Kidney (tissue), 13 donors: ENCODE measurements at regions not wholly inside any gene's neighbourhood (a gene's known extent, or its start where the extent isn't known, plus 50 kb on each side); places are given as distances from the start of the nearest gene placed in this dataset.

Experiments
- DNase-seq, 5 donors: peaks; one replicate each; pipeline ENCODE4 v3.0.0-alpha.2; 2013 to 2020
- FAIRE-seq: peaks from 2 replicates; lab custom pipeline; 2012; peaks lifted over from hg19 to GRCh38; lab: Jason Lieb, UNC
- H3K27ac ChIP-seq, 2 donors: one replicate each; pipeline ENCODE4 v1.7.0; 2013; ENCODE audit warnings: low read depth in 2 of 2, low read length in 2 of 2, inconsistent platforms in 1 of 2
- H3K27me3 ChIP-seq: one replicate; pipeline ENCODE4 v1.7.1; 2013; ENCODE audit warnings: low read length, inconsistent platforms; ENCODE audit not compliant: control insufficient read depth, insufficient read depth
- H3K36me3 ChIP-seq, 3 donors: one replicate each; pipeline versions ENCODE4 v1.7.0 to v1.7.1; 2013; ENCODE audit warnings: low read length in 3 of 3, control low read depth in 1 of 3, inconsistent platforms in 1 of 3; ENCODE audit not compliant: insufficient read depth in 3 of 3, control insufficient read depth in 2 of 3
- H3K4me1 ChIP-seq, 3 donors: one replicate each; pipeline versions ENCODE4 v1.7.0 to v1.7.1; 2013; ENCODE audit warnings: low read length in 3 of 3, inconsistent platforms in 1 of 3, low read depth in 1 of 3; ENCODE audit not compliant: control insufficient read depth in 2 of 3, insufficient read depth in 2 of 3
- H3K4me3 ChIP-seq, 3 donors: one replicate each; pipeline versions ENCODE4 v1.7.0 to v1.8.1; 2013; ENCODE audit warnings: low read length in 3 of 3, control low read depth in 1 of 3, inconsistent platforms in 1 of 3
- H3K9ac ChIP-seq, 3 donors: one replicate each; pipeline versions ENCODE4 v1.7.0 to v1.7.1; 2013; ENCODE audit warnings: low read length in 3 of 3, control low read depth in 1 of 3, inconsistent platforms in 1 of 3
- H3K9me3 ChIP-seq, 3 donors: one replicate each; pipeline versions ENCODE4 v1.7.0 to v1.7.1; 2013; ENCODE audit warnings: low read length in 3 of 3, control low read depth in 1 of 3, inconsistent platforms in 1 of 3; ENCODE audit not compliant: control insufficient read depth in 2 of 3, insufficient read depth in 1 of 3
- intact Hi-C: fragments of 100-400 bp; cut with DNase I; formaldehyde crosslinking; loops from one replicate; pipeline ENCODE4 v1.11.1; 2022
- TF ChIP-seq, protein P1 (sequence below): IDR thresholded peaks from 3 replicates; pipeline ENCODE4 v1.5.1; 2012; ENCODE audit warnings: mild to moderate bottlenecking, moderate library complexity, borderline replicate concordance; ENCODE audit not compliant: insufficient read depth; ENCODE audit errors: extremely low read depth
- donor health status: control.
- donor health status: control.
- donor health status: control.
- donor health status: control.
- donor health status: control.
- donor health status: DM: yes; HTN: yes; CAD: no.
- donor health status: Normal renal cell carcinoma (clear cell type).

DNA sequence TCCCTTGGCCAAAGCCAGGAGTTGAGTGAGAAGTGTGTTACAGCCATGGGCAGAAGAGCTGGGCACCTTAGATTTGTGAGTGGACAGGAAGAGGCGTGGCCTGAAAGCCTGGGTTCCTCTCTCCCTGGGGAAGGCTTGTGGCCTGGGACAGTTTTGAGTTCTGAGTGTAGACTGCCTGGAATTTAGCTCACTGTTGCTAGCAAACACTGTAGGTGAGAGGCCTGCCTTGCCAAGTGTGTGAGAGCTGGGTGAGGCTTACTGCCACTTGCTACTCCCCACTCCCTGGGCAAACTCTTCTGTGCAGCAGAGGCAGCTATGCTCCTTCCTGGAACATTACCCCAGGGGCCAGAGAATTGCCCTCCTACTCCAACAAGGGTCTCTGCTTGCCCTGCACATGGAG, 150.0 kb upstream of the GALNT5 start:
- H3K9ac ChIP-seq = no peak overlapping the region
- H3K9me3 ChIP-seq = peaks cover 0 to 2% (median 0%) of the 10 kb centered on the region in 3 donors
- DNase-seq (no peak), FAIRE-seq (no peak)
- no peaks in the 10 kb centered on the region for H3K27me3 ChIP-seq
- H3K27ac ChIP-seq = no peak overlapping the region
- TF ChIP-seq, protein P1, sequence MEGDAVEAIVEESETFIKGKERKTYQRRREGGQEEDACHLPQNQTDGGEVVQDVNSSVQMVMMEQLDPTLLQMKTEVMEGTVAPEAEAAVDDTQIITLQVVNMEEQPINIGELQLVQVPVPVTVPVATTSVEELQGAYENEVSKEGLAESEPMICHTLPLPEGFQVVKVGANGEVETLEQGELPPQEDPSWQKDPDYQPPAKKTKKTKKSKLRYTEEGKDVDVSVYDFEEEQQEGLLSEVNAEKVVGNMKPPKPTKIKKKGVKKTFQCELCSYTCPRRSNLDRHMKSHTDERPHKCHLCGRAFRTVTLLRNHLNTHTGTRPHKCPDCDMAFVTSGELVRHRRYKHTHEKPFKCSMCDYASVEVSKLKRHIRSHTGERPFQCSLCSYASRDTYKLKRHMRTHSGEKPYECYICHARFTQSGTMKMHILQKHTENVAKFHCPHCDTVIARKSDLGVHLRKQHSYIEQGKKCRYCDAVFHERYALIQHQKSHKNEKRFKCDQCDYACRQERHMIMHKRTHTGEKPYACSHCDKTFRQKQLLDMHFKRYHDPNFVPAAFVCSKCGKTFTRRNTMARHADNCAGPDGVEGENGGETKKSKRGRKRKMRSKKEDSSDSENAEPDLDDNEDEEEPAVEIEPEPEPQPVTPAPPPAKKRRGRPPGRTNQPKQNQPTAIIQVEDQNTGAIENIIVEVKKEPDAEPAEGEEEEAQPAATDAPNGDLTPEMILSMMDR = no peak
- H3K4me3 ChIP-seq = no peak overlapping the region
- intact Hi-C loops = no loop called here
- no peaks in the 10 kb centered on the region for H3K4me1 ChIP-seq
- no peaks in the 10 kb centered on the region for H3K36me3 ChIP-seq

DNA sequence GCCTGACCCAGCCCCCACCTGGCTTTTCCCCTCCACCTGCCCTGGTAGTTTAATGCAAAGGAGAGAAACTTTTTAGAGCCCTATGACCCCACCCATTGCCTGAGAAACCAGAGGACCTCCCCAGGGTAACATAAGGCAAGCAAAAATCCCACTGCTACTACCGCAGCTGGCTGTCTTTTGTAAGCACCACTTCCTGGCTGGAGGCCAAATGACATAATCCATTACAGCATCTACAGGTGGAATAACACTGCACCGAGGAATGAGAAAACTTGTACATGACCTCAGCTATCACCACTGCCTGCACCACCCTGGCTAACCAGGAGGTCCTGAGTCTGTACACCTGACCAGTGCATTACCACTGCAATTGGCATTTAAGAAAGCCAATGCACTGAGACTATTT, 149.6 kb upstream of the GALNT5 start:
- Histone ChIP-seq H3K9me3 (peaks cover 0 to 2% (median 0%) of the 10 kb centered on the region in 3 donors), H3K36me3 (no peaks in the 10 kb centered on the region), H3K9ac (no peak overlapping the region), H3K27ac (no peak overlapping the region), H3K4me3 (no peak overlapping the region), H3K4me1 (no peaks in the 10 kb centered on the region), H3K27me3 (no peaks in the 10 kb centered on the region)
- TF ChIP-seq, protein P1 = no peak
- DNase-seq (peak in 1 of 5 donors; percentile 2), FAIRE-seq (no peak)
- intact Hi-C loops = no loop called here

DNA sequence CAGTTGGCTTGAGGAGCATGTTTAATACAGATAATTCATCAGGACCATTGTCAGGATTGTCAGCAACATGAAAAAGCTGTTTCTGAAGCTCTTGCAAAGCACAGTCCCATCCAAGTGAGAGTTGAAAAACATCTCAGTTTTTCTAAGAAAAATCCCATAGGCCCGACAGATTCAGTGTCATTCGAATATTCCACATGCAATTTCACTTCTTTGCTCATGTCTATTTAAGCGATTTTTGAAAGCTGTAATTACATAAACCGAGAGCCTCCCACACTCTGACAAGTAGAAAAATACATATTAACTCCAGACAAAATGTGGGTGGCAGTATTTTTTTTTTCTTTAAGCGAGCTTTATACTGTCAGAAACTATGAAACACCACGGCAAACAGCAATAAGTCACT, 134.7 kb upstream of the GALNT5 start:
- TF ChIP-seq, protein P1 = no peak
- Histone ChIP-seq H3K27ac (no peak overlapping the region), H3K36me3 (no peaks in the 10 kb centered on the region), H3K4me3 (no peak overlapping the region), H3K9me3 (no peaks in the 10 kb centered on the region), H3K4me1 (no peaks in the 10 kb centered on the region), H3K27me3 (no peaks in the 10 kb centered on the region), H3K9ac (no peak overlapping the region)
- no peak for FAIRE-seq
- DNase-seq = no peak
- intact Hi-C loops = no loop called here

DNA sequence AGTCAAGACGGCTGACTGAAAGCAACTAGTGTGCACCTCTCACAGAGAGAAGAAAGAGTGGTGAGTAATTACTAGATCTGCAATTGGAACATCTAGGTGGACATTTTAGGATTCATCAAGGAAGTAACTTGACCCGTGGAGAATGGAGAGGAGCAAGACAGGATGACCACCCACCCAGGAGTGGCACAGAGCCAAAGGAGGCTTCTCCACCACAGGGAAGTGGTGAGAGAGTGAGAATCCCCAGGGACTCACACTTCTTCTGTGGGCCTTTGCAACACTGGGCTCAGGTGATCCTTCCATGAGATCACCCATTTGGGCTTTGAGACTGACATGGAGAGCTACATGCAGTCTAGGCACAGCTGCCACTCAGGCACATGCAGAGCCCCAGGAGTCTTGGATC, 132.8 kb upstream of the GALNT5 start:
- FAIRE-seq = no peak
- H3K27ac ChIP-seq = no peak overlapping the region
- TF ChIP-seq, protein P1 = no peak
- intact Hi-C loops = no loop called here
- no peak overlapping the region for H3K9ac ChIP-seq
- no peak for DNase-seq
- H3K4me1 ChIP-seq = no peaks in the 10 kb centered on the region
- H3K27me3 ChIP-seq = no peaks in the 10 kb centered on the region
- H3K36me3 ChIP-seq = no peaks in the 10 kb centered on the region
- no peaks in the 10 kb centered on the region for H3K9me3 ChIP-seq
- H3K4me3 ChIP-seq = no peak overlapping the region
